HEK293 (cell line): ENCODE measurements at regions not wholly inside any gene's neighbourhood (a gene's known extent, or its start where the extent isn't known, plus 50 kb on each side); places are given as distances from the start of the nearest gene placed in this dataset.

Experiments used
- CTCF ChIA-PET: fragments of 350-600 bp; formaldehyde crosslinking; extraction: SDS; loops from one replicate; lab custom pipeline; 2021; ENCODE audit warnings: antibody characterized with exemption; lab: Yijun Ruan, JAX
- POLR2A ChIA-PET: fragments of 300-600 bp; formaldehyde crosslinking; extraction: SDS; loops from one replicate; lab custom pipeline; 2020; ENCODE audit warnings: antibody characterized with exemption, inconsistent platforms; lab: Yijun Ruan, JAX
- H3K27ac ChIP-seq: fragments of 200-500 bp; sonication (Bioruptor generic); 2 replicates; pipeline ENCODE4 v1.5.1; 2014; ENCODE audit warnings: low read depth, low read length, control low read depth, inconsistent platforms; ENCODE audit errors: extremely low read depth
- H3K36me3 ChIP-seq, 2 experiments: fragments of 200-500 bp in 1 of 2; sonication (Bioruptor generic) in 1 of 2; 1 replicate in 1 of 2; 2 replicates in 1 of 2; pipeline ENCODE4 v1.5.1; 2014 to 2017; ENCODE audit warnings: inconsistent platforms in 2 of 2, low read length in 2 of 2; ENCODE audit not compliant: control insufficient read depth in 2 of 2, insufficient read depth in 1 of 2
- H3K4me1 ChIP-seq: fragments of 200-500 bp; sonication (Bioruptor generic); 2 replicates; pipeline ENCODE4 v1.5.1; 2014; ENCODE audit warnings: mild to moderate bottlenecking, low read length, inconsistent platforms; ENCODE audit not compliant: control insufficient read depth, insufficient read depth
- H3K4me3 ChIP-seq: 2 replicates; pipeline ENCODE4 v1.5.1; 2011; ENCODE audit warnings: low read depth, mild to moderate bottlenecking, control low read depth, low read length, moderate library complexity
- H3K9me3 ChIP-seq: fragments of 200-500 bp; sonication (Bioruptor generic); 2 replicates; pipeline ENCODE4 v1.5.1; 2014; ENCODE audit warnings: low read depth, low read length, inconsistent platforms; ENCODE audit not compliant: control insufficient read depth, insufficient read depth
- IKZF3 ChIP-seq: fragments of 450-650 bp; IDR thresholded peaks from 2 replicates; pipeline ENCODE4 v1.5.0; 2018; ENCODE audit warnings: missing biosample characterization, mild to moderate bottlenecking, missing genetic modification characterization, moderate library complexity
- PATZ1 ChIP-seq: fragments of 450-650 bp; formaldehyde crosslinking; IDR thresholded peaks from 2 replicates; pipeline ENCODE4 v1.5.1; 2016; ENCODE audit warnings: missing biosample characterization, missing genetic modification characterization
- SCRT2 ChIP-seq: fragments of 450-650 bp; formaldehyde crosslinking; IDR thresholded peaks from 2 replicates; pipeline ENCODE4 v1.5.1; 2016; ENCODE audit warnings: missing biosample characterization, missing genetic modification characterization
- SP2 ChIP-seq: fragments of 450-650 bp; formaldehyde crosslinking; IDR thresholded peaks from 2 replicates; pipeline ENCODE4 v1.5.1; 2016; ENCODE audit warnings: missing biosample characterization, missing genetic modification characterization
- YY2 ChIP-seq: fragments of 450-650 bp; formaldehyde crosslinking; IDR thresholded peaks from 2 replicates; pipeline ENCODE4 v1.5.1; 2016; ENCODE audit warnings: missing biosample characterization, missing genetic modification characterization
- ZBTB17 ChIP-seq: fragments of 450-650 bp; formaldehyde crosslinking; IDR thresholded peaks from 2 replicates; pipeline ENCODE4 v1.5.1; 2016; ENCODE audit warnings: missing biosample characterization, missing genetic modification characterization
- ZBTB44 ChIP-seq: fragments of 450-650 bp; IDR thresholded peaks from 2 replicates; pipeline ENCODE4 v1.5.1; 2018; ENCODE audit warnings: missing biosample characterization, mild to moderate bottlenecking, missing genetic modification characterization
- ZBTB8A ChIP-seq: fragments of 450-650 bp; formaldehyde crosslinking; IDR thresholded peaks from 2 replicates; pipeline ENCODE4 v1.5.1; 2016; ENCODE audit warnings: missing biosample characterization, missing genetic modification characterization
- ZFHX2 ChIP-seq: fragments of 450-650 bp; formaldehyde crosslinking; conservative IDR thresholded peaks from 2 replicates; pipeline ENCODE4 v1.5.1; 2016; ENCODE audit warnings: missing biosample characterization, missing genetic modification characterization
- ZFP3 ChIP-seq: fragments of 450-650 bp; formaldehyde crosslinking; IDR thresholded peaks from 2 replicates; pipeline ENCODE4 v1.5.1; 2016; ENCODE audit warnings: low read depth, missing biosample characterization, missing genetic modification characterization
- ZFP41 ChIP-seq: fragments of 450-650 bp; formaldehyde crosslinking; IDR thresholded peaks from 2 replicates; pipeline ENCODE4 v1.5.1; 2016; ENCODE audit warnings: missing biosample characterization, missing genetic modification characterization, borderline replicate concordance
- ZNF146 ChIP-seq: fragments of 450-650 bp; formaldehyde crosslinking; IDR thresholded peaks from 2 replicates; pipeline ENCODE4 v1.5.1; 2016; ENCODE audit warnings: missing biosample characterization, missing genetic modification characterization
- ZNF157 ChIP-seq: fragments of 450-650 bp; formaldehyde crosslinking; IDR thresholded peaks from 2 replicates; pipeline ENCODE4 v1.5.1; 2016; ENCODE audit warnings: missing biosample characterization, missing genetic modification characterization
- ZNF211 ChIP-seq: fragments of 450-650 bp; formaldehyde crosslinking; IDR thresholded peaks from 2 replicates; pipeline ENCODE4 v1.5.1; 2016; ENCODE audit warnings: low read depth, missing biosample characterization, missing genetic modification characterization
- ZNF214 ChIP-seq: fragments of 450-650 bp; formaldehyde crosslinking; IDR thresholded peaks from 2 replicates; pipeline ENCODE4 v1.5.1; 2017; ENCODE audit warnings: missing biosample characterization, mild to moderate bottlenecking, missing genetic modification characterization, borderline replicate concordance
- ZNF341 ChIP-seq: fragments of 450-650 bp; formaldehyde crosslinking; IDR thresholded peaks from 2 replicates; pipeline ENCODE4; 2016; ENCODE audit warnings: low read depth, missing biosample characterization, missing genetic modification characterization
- ZNF366 ChIP-seq: fragments of 450-650 bp; formaldehyde crosslinking; conservative IDR thresholded peaks from 2 replicates; pipeline ENCODE4 v1.5.1; 2016; ENCODE audit warnings: missing biosample characterization, missing genetic modification characterization
- ZNF37A ChIP-seq: fragments of 450-650 bp; IDR thresholded peaks from 2 replicates; pipeline ENCODE4 v1.5.1; 2018; ENCODE audit warnings: missing biosample characterization, missing genetic modification characterization
- ZNF501 ChIP-seq: fragments of 450-650 bp; formaldehyde crosslinking; IDR thresholded peaks from 2 replicates; pipeline ENCODE4 v1.5.1; 2016; ENCODE audit warnings: missing biosample characterization, missing genetic modification characterization
- ZNF549 ChIP-seq: fragments of 450-650 bp; IDR thresholded peaks from 2 replicates; pipeline ENCODE4 v1.5.1; 2018; ENCODE audit warnings: missing biosample characterization, missing genetic modification characterization, mild to moderate bottlenecking, inconsistent platforms, moderate library complexity
- ZNF621 ChIP-seq: fragments of 450-650 bp; formaldehyde crosslinking; IDR thresholded peaks from 2 replicates; pipeline ENCODE4 v1.5.1; 2017; ENCODE audit warnings: missing biosample characterization, missing genetic modification characterization
- ZNF623 ChIP-seq: fragments of 450-650 bp; formaldehyde crosslinking; IDR thresholded peaks from 2 replicates; pipeline ENCODE4 v1.5.1; 2016; ENCODE audit warnings: missing biosample characterization, missing genetic modification characterization
- ZNF639 ChIP-seq: fragments of 450-650 bp; formaldehyde crosslinking; IDR thresholded peaks from 2 replicates; pipeline ENCODE4 v1.5.1; 2016; ENCODE audit warnings: missing biosample characterization, missing genetic modification characterization
- ZNF677 ChIP-seq: fragments of 450-650 bp; IDR thresholded peaks from 2 replicates; pipeline ENCODE4 v1.5.0; 2018; ENCODE audit warnings: missing biosample characterization, mild to moderate bottlenecking, missing genetic modification characterization, moderate library complexity
- ZNF701 ChIP-seq: fragments of 450-650 bp; formaldehyde crosslinking; IDR thresholded peaks from 2 replicates; pipeline ENCODE4 v1.5.1; 2016; ENCODE audit warnings: missing biosample characterization, missing genetic modification characterization
- ZSCAN16 ChIP-seq: fragments of 450-650 bp; formaldehyde crosslinking; IDR thresholded peaks from 2 replicates; pipeline ENCODE4 v1.5.1; 2016; ENCODE audit warnings: missing biosample characterization, missing genetic modification characterization
- TF ChIP-seq, protein P1 (sequence below): fragments of 450-650 bp; formaldehyde crosslinking; IDR thresholded peaks from 2 replicates; pipeline ENCODE4 v1.5.1; 2016; ENCODE audit warnings: missing biosample characterization, missing genetic modification characterization
- TF ChIP-seq, protein P2 (sequence below): fragments of 450-650 bp; formaldehyde crosslinking; IDR thresholded peaks from 2 replicates; pipeline ENCODE4 v1.5.1; 2016; ENCODE audit warnings: missing biosample characterization, missing genetic modification characterization, low read depth

DNA sequence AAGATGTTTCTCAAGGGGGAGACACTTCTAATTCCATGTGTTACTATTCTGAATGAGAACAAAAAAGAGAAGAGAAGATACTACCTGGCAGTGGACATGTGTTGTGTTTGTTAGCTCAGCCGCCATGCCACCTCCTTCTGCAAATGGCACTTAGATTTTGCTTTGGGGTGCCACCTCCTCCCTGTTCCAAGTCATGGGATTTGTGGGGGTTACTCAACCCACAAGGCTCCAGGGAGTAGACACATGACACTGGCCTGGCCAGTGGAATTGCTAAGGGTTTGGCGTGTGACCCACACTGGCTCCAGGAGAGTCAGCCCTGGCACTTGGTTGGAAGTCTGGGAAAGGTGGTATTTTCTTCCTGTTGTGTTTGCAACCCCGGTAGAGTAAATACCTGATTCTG, 129.1 kb downstream of the ZNF621 start:
- no peak overlapping the region for H3K4me3 ChIP-seq
- no peaks in the 10 kb centered on the region for H3K36me3 ChIP-seq
- no peaks in the 10 kb centered on the region for H3K9me3 ChIP-seq
- no peak overlapping the region for H3K27ac ChIP-seq
- CTCF ChIA-PET, result no interaction called here
- POLR2A ChIA-PET, result no interaction called here
- TF ChIP-seq ZBTB44 (tag by site-specific recombination) (no peak), ZNF146 (tag by site-specific recombination) (no peak), ZFHX2 (tag by site-specific recombination) (no peak), ZNF341 (tag by site-specific recombination) (no peak), YY2 (tag by site-specific recombination) (no peak), ZNF214 (tag by site-specific recombination) (no peak), ZBTB17 (tag by site-specific recombination) (no peak), ZNF211 (tag by site-specific recombination) (no peak), ZNF623 (tag by site-specific recombination) (no peak), ZFP41 (tag by site-specific recombination) (no peak), ZNF501 (tag by site-specific recombination) (no peak), ZFP3 (tag by site-specific recombination) (no peak), ZNF37A (tag by site-specific recombination) (no peak), SCRT2 (no peak)
- TF ChIP-seq, protein P1, sequence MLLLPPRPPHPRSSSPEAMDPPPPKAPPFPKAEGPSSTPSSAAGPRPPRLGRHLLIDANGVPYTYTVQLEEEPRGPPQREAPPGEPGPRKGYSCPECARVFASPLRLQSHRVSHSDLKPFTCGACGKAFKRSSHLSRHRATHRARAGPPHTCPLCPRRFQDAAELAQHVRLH (tag by site-specific recombination), result no peak
- H3K4me1 ChIP-seq, result no peaks in the 10 kb centered on the region

DNA sequence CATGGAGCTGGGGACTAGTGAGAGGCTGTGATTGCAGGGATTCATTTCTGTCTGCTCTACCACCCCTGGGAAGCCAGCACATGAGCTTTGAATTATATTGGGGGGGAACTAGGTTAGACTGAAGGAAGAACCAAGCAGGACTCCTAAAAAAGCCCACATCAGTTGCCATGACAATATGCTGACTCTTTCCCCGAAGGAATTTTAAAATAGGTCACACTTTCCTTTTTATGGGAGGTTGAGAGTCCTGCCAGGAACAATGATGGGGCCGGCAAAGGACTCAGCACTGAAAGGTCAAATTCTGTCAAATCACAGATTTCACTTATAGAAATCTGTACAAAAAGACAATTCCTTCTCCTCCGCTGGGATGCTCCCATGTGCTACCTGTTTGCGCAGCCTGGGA, 130.8 kb downstream of the ZNF621 start:
- ChIA-PET CTCF (no interaction called here), POLR2A (no interaction called here)
- H3K4me3 ChIP-seq, result no peak overlapping the region
- H3K27ac ChIP-seq, result no peak overlapping the region
- H3K36me3 ChIP-seq, result no peaks in the 10 kb centered on the region
- H3K4me1 ChIP-seq, result no peaks in the 10 kb centered on the region
- no peaks in the 10 kb centered on the region for H3K9me3 ChIP-seq
- no peak for TF ChIP-seq PATZ1 (tag by site-specific recombination)
- no peak for TF ChIP-seq ZNF157 (tag by site-specific recombination)
- no peak for TF ChIP-seq ZBTB8A (tag by site-specific recombination)
- no peak for TF ChIP-seq ZNF677 (tag by site-specific recombination)
- TF ChIP-seq, protein P2, sequence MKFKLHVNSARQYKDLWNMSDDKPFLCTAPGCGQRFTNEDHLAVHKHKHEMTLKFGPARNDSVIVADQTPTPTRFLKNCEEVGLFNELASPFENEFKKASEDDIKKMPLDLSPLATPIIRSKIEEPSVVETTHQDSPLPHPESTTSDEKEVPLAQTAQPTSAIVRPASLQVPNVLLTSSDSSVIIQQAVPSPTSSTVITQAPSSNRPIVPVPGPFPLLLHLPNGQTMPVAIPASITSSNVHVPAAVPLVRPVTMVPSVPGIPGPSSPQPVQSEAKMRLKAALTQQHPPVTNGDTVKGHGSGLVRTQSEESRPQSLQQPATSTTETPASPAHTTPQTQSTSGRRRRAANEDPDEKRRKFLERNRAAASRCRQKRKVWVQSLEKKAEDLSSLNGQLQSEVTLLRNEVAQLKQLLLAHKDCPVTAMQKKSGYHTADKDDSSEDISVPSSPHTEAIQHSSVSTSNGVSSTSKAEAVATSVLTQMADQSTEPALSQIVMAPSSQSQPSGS (tag by site-specific recombination), result no peak
- TF ChIP-seq IKZF3 (tag by site-specific recombination), result no peak
- no peak for TF ChIP-seq ZNF701 (tag by site-specific recombination)
- TF ChIP-seq ZNF214 (tag by site-specific recombination), result no peak
- TF ChIP-seq ZNF621 (tag by site-specific recombination), result no peak
- no peak for TF ChIP-seq ZSCAN16
- TF ChIP-seq SP2, result no peak
- no peak for TF ChIP-seq ZNF549 (tag by site-specific recombination)
- no peak for TF ChIP-seq ZNF639 (tag by site-specific recombination)
- no peak for TF ChIP-seq ZNF366 (tag by site-specific recombination)
